KBM-7 (cell line): ENCODE measurements at regions not wholly inside any gene's neighbourhood (a gene's known extent, or its start where the extent isn't known, plus 50 kb on each side); places are given as distances from the start of the nearest gene placed in this dataset.

ENCODE experiments used
- DNase-seq: peaks from one replicate; pipeline ENCODE4 v3.0.0-alpha.2; 2015
- in situ Hi-C: fragments of 300-500 bp; cut with MboI; formaldehyde crosslinking; loops from 2 replicates; pipeline ENCODE4 v1.14.3; 2020; ENCODE audit warnings: low sequenced_read_pairs, low pct_unique_long_range_greater_than_20kb, mixed read lengths

DNA sequence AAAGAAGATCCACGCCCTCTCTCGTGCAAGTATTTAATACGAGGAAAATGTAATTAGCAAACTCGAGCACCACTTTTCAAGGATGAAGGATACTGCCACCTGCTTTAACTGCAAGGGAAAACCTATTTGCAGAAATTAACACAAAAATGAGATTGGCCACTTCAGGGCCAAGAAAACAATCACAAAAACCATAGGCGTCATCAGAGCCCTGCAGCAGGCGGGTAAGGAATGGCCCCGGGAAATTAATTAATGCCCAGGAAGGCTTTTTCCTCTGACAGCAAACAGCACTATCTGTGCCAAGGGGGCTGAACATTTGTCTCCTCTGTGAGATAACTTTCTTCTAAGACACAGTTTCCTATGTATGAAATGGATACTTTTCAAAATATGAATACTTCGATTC lies 255.7 kb downstream of the CTTN start:
- DNase-seq, result no peak

DNA sequence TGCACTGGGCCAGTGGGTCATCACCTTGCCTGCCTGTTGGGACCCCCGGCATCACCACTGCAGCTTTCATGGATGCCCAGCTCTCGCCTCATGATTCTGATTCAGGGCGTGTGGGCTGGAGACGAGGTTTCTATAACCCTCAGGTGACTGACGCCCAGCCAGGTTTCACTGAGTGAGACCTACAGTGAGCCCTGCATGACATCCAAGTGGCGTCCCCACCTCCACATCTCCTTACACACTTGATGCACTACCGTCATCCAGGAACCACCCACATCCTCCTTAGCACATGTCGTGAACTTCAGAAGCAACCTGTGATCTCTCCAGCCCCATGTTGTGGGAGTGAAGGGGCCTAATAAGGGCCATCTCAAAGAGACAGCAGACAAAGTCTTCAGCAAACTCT lies 257.5 kb downstream of the CTTN start:
- in situ Hi-C loops, result no loop called here
- no peak for DNase-seq

More for the DNA sequence above, 255.7 kb downstream of the CTTN start:
- in situ Hi-C loops, result no loop called here

GRCh38 chr11:70656252-70656651 lies 257.9 kb downstream of the CTTN start:
- in situ Hi-C loops, result no loop called here
- no peak for DNase-seq

DNA sequence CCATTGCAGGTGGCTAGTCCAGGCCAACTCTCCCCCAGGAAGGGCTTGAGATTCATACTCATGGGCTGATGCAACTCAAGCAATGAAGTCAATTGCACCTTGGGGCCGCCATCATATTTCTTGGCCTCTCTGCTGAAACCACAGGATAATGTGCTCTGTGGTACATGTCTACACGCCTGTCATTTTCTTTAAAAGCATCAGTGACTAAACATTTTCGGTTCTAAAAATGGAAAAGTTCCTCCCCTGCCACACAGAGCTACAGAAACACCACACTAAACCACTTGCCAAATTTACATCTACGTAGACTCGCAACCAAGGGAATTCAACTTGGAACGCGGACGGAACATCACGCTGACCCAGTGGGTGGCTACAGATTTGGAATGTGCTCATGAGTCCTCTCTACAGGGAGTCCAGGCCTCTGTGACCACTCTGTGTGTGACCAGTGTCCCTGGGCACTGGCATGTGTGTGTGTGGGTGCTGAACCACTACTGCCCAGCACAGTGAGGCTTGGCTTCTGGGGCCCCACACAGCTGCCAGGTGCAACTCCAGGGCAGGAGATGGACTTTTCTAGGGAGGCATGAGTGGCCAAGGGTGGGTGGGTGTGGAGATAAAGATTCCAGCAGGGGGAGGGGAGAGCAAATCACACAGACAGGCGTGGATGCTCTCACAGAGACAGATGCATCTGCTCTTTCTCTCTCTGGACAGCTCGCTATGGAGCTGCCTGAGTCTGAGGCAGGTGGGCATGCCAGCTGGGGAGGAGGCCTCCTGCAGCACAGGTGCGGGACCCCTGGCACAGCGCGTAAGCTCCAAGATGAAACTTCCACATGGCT lies 261.9 kb downstream of the CTTN start:
- in situ Hi-C loops, result no loop called here
- no peak for DNase-seq

DNA sequence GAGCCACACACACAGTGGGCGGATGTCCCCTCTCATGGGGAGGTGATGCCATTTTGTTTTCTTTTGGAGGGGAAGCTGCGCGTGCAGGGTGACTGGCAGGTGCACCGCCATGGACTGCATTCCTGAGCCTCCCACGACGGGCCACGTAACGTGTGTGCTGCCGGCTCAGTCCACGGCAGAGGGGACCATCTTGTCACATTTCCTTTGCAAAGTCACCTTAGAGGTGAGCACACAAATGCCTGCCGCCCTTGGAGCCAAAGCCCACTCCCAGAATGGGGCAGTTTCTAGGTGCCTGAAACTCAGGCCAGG lies 262.5 kb downstream of the CTTN start:
- DNase-seq, result no peak
- in situ Hi-C loops, result no loop called here

DNA sequence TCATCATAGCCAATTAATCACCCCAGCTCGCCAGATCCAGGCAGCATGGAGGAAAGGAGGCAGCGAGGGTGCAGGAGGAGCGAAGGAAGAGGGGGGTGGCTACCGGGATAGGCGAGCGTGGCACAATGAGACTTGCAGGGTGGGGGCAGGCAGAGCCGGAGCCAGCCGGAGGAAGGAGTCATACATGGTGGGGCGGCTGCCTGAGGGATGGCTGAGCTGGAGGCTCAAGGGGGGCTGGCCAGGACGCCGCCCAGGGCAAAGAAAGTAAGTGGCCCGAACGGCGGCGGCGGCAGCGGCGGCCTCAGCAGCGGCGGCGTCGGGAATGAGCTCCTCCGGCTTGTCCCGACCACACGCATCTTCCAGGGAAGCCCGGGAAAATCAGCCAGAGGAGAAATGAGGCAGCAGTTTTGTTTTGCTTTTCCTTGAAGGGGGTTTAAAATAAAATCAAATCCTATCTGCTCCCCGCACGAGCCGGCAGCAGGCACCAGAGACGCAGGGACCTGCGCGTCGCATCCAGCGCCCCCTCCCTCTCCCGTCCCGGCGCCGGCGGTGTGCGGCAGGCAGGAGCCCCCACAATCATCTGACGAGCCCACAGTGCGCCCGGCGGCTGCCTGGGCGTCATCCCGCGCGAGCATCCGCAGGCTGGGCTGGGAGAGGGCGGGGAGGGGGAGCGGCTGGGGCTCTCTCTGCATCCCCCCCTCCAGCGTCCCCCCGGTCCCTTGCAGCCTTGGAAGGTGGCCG lies 263.6 kb downstream of the CTTN start:
- in situ Hi-C loops, result no loop called here
- no peak for DNase-seq

DNA sequence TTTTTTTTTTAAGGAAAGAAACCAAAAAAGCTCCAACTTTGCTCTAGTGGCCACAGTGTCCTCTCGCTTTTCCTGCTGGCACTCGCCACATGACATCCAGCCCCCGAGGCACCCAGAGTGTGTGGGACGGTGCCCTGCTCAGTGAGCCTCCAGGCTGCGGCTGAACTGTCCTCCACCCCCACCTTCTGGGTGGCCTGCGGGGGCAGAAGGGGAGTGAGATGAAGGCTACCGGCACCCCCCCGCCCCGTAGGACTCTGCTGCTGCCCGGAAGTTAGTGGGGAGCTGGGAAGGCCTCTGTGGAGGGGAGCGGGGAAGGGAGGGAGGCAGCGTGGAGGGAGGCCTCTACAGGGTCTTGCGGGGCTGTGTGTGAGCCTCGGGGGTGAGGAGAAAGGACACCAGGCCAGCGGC lies 264.4 kb downstream of the CTTN start:
- in situ Hi-C loops, result no loop called here
- DNase-seq, result no peak

GRCh38 chr11:70663815-70664214 lies 265.5 kb downstream of the CTTN start:
- no peak for DNase-seq
- in situ Hi-C loops, result no loop called here

DNA sequence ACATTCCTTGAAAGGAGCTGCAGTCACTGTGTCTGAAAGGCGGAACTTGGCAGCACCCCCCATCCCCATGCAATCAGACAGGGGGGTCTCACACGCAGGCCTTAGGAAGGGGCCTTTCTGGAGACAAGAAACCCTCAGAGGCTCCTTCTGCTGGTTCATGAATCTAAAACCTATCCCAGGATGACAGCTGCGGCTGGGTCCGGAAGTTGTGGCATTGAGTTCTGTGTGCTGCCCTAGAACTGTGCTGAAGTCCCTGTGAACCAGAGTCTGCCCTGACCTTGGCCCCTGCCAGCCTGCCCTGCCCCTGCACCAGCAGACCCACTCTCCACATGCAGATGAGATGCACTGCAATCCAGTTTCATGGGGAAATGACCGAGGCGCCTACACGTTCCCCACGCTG lies 268.0 kb downstream of the CTTN start:
- peak; percentile 10 for DNase-seq
- in situ Hi-C loops, result no loop called here

- DNase-seq, result no peak
- in situ Hi-C loops, result no loop called here
These were observed 269.4 kb downstream of the CTTN start for GRCh38 chr11:70667767-70668166.

DNA sequence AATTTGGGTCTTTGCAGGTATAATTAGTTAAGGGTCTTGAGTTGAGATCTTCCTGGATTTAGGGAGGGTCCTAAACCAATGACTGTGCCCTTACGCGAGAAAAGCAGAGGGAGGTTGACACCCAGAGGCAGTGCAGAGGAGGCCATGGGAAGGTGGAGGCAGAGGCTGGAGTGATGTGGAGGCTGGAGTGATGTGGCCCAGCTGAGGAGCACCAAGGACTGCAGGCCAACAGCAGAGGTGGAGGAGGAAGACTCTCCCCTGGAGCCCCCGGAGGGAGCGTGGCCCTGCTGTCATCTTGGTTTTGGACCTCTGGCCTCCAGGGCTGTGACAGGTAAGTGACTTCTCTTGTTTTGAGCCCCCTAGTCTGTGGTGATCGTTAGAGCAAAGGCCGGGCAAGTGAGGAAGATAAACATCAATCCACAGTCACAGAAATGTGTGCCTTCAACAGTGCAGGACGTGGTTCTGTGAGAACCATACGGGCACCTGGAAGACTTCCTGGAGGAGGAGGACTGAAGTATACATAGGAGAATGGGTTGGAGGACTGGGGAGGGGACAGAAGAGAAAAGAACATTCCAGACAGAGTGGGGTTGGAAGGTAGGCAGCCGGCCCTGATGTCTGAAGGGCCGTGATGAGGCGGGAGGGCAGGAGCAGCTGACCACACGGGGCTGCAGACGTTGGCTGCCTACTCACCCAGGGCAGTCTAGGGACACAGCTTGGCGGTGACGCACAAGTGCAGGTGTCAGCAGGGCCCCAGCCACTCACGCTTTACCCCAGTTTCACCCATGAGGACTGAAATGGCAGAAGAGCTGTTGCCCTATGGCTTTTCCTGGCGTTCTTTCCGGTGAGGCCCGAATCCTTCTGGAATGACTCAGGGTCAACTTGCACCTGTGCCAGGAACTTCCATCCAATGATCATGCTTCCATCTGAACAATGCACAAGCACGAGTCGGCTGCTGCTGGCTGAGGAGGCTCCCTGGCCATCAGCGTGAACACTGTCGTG lies 270.2 kb downstream of the CTTN start:
- in situ Hi-C loops, result no loop called here

DNA sequence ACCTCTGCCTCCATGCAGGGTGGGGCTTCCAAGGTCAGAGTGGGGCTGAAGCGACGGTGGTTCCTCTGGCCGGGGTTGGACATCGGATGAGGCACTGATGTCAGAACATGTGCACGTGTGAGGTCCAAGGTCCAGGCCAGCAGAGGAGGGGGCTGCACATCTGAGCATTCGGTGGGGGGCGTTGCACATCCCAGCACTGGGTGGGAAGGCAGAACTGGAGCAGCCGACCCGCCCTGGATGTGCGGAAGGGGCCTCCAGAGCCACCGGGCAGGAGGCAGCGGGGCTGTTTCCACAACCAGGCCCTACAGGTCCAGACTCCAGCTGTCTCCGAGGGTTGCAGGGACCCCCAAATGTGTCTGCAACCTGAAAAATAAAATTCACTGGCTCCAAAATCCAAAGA lies 271.0 kb downstream of the CTTN start:
- in situ Hi-C loops, result no loop called here
- no peak for DNase-seq

More for the DNA sequence above, 270.2 kb downstream of the CTTN start:
- no peak for DNase-seq

GRCh38 chr11:70669871-70670675 lies 271.7 kb downstream of the CTTN start:
- in situ Hi-C loops, result no loop called here

DNA sequence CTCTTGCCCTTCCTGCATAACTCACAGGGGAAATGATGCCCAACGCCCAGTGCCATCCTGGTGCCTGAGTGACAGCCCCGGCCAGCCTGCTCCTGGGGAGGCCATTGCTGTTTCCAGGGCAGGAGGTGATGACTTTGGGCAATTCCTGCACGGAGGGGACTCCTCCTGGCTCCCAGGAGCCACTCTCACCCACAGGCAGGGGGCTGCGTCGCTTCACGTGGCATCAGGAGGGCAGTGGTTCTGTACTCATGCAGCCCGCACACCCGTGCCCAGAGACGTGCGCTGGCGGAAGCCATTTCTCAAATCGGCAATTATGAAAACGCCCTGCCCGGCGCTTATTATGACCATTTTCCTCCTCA lies 272.3 kb downstream of the CTTN start:
- DNase-seq, result no peak
- in situ Hi-C loops, result no loop called here

More at GRCh38 chr11:70669871-70670675, 271.7 kb downstream of the CTTN start:
- no peak for DNase-seq

DNA sequence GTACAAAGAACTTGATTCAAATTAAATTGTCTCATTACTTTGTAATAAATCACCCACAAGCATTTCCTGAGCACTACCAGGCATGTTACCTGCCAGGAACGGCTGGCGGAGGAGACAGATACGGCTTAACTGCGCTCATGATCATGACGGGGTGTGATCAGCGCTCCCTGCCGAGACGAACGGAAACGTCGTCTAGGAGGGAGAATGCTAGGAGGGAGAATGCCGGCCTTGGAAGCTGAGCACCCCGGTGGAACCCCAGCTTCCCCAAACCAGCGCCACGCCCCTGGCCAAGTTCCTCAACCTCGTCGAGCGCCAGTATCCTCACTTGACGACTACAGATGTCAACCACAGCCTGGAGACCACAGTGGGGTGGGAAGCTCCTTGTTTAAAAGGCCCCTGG lies 272.8 kb downstream of the CTTN start:
- in situ Hi-C loops, result no loop called here
- no peak for DNase-seq

- in situ Hi-C loops, result no loop called here
- DNase-seq, result no peak
These were observed 273.3 kb downstream of the CTTN start for GRCh38 chr11:70671611-70672010.

GRCh38 chr11:70672991-70673653 lies 274.8 kb downstream of the CTTN start:
- in situ Hi-C loops, result no loop called here
- no peak for DNase-seq

- in situ Hi-C loops, result no loop called here
These were observed 276.3 kb downstream of the CTTN start for GRCh38 chr11:70674605-70675004.

More at GRCh38 chr11:70674605-70675004, 276.3 kb downstream of the CTTN start:
- no peak for DNase-seq
